Neuron (in vitro differentiated cells): ENCODE measurements at regions not wholly inside any gene's neighbourhood (a gene's known extent, or its start where the extent isn't known, plus 50 kb on each side); places are given as distances from the start of the nearest gene placed in this dataset.

ENCODE experiments used
- H2AFZ ChIP-seq: one replicate; pipeline ENCODE4 v1.6.1; 2013; ENCODE audit warnings: low read depth, mild to moderate bottlenecking, inconsistent platforms, low read length, moderate library complexity
- H3K27me3 ChIP-seq: one replicate; pipeline ENCODE4 v1.6.1; 2013; ENCODE audit warnings: low read length; ENCODE audit not compliant: insufficient read depth
- H3K36me3 ChIP-seq: one replicate; pipeline ENCODE4 v1.6.1; 2013; ENCODE audit warnings: low read length; ENCODE audit not compliant: insufficient read depth
- H3K4me1 ChIP-seq: one replicate; pipeline ENCODE4 v1.6.1; 2013; ENCODE audit warnings: low read length; ENCODE audit not compliant: insufficient read depth
- H3K4me3 ChIP-seq: 2 replicates; pipeline ENCODE4 v1.5.1; 2013; ENCODE audit warnings: mild to moderate bottlenecking, low read length, moderate library complexity
- H3K9me3 ChIP-seq: one replicate; pipeline ENCODE4 v1.6.1; 2013; ENCODE audit warnings: low read length

GRCh38 chr9:108550106-108550505 lies 305.7 kb downstream of the ACTL7B start:
- Histone ChIP-seq H2AFZ (no peak overlapping the region), H3K4me3 (no peak overlapping the region), H3K4me1 (no peaks in the 10 kb centered on the region), H3K9me3 (no peaks in the 10 kb centered on the region), H3K27me3 (no peaks in the 10 kb centered on the region), H3K36me3 (no peaks in the 10 kb centered on the region)

DNA sequence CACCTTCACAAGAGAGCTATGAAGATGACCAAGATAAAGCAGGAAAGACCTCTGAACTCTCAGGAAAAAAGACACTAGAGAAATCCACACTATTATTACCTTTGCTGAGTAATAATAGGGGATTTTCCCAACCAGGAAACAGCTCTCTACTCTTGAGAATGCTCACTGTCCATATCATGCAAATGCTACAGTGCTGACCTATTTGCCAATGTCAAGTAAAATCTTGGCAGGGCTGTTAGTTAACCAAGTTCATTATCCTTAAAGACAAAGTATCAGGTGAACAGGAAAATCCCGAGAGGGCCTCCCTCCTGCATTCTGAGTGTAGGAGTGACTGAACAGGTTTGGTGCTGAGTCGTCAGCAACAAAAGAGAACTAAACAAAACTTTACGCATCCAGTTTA lies 306.6 kb downstream of the ACTL7B start:
- Histone ChIP-seq H3K4me1 (no peaks in the 10 kb centered on the region), H2AFZ (no peak overlapping the region), H3K4me3 (no peak overlapping the region), H3K27me3 (no peaks in the 10 kb centered on the region), H3K9me3 (no peaks in the 10 kb centered on the region), H3K36me3 (no peaks in the 10 kb centered on the region)

GRCh38 chr9:108547411-108548135 lies 308.2 kb downstream of the ACTL7B start:
- Histone ChIP-seq H2AFZ (no peak overlapping the region), H3K36me3 (no peaks in the 10 kb centered on the region), H3K9me3 (no peaks in the 10 kb centered on the region), H3K4me1 (no peaks in the 10 kb centered on the region), H3K27me3 (no peaks in the 10 kb centered on the region), H3K4me3 (no peak overlapping the region)

GRCh38 chr9:108546215-108546614 lies 309.6 kb downstream of the ACTL7B start:
- Histone ChIP-seq H2AFZ (no peak overlapping the region), H3K9me3 (no peaks in the 10 kb centered on the region), H3K36me3 (no peaks in the 10 kb centered on the region), H3K4me3 (no peak overlapping the region), H3K27me3 (no peaks in the 10 kb centered on the region), H3K4me1 (no peaks in the 10 kb centered on the region)

GRCh38 chr9:108545436-108545835 lies 310.4 kb downstream of the ACTL7B start:
- Histone ChIP-seq H2AFZ (no peak overlapping the region), H3K4me1 (no peaks in the 10 kb centered on the region), H3K36me3 (no peaks in the 10 kb centered on the region), H3K9me3 (no peaks in the 10 kb centered on the region), H3K27me3 (no peaks in the 10 kb centered on the region), H3K4me3 (no peak overlapping the region)

DNA sequence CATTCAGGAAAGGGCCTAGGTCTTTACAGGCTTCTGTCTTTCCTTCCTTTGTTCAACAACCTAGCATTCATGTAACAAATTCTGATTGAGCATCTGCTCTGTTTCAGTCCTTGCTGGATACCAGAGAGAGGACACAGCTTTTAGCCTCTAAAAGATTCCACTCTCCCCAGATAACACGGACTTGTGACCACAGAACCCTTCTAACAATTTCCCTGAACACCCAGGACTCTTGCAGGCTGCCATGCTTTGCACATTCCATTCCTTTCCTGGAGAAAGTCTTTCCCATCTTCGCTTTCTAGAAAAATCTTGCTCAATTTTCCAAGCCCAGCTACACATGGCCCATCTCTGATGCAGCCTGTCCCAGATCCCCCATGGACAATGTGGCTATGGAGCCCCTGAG lies 310.9 kb downstream of the ACTL7B start:
- Histone ChIP-seq H3K36me3 (no peaks in the 10 kb centered on the region), H3K9me3 (no peaks in the 10 kb centered on the region), H3K4me1 (no peaks in the 10 kb centered on the region), H2AFZ (no peak overlapping the region), H3K4me3 (no peak overlapping the region), H3K27me3 (no peaks in the 10 kb centered on the region)

DNA sequence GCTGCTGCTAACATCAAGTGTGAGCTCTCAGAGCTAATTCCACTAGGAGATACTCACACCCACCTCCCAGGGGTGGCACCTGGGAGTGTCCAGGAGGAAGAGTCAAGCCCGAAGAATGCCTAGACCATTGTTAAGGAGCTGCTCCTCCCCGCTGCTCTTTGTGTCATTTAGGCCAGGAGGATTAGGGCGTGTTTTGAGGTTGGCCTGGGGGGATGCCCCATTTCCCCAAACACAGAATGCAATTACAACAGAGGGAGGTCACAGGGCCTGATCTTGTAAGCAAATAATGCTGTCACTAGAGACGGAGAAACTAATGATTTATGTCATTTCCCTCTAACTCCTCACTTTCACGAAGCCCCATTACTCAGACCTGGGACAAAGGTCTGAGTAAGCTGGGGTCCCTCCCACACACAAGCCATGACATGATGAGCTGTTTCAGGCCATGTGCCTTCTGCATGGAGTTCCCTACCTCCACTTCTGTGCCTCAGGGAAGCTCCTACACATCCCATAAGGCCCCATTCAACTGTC lies 312.5 kb downstream of the ACTL7B start:
- no peaks in the 10 kb centered on the region for H3K27me3 ChIP-seq
- H3K36me3 ChIP-seq = no peaks in the 10 kb centered on the region
- H3K9me3 ChIP-seq = no peaks in the 10 kb centered on the region
- no peak overlapping the region for H2AFZ ChIP-seq
- no peaks in the 10 kb centered on the region for H3K4me1 ChIP-seq
- H3K4me3 ChIP-seq = no peak overlapping the region

- Histone ChIP-seq H3K9me3 (no peaks in the 10 kb centered on the region), H2AFZ (no peak overlapping the region), H3K4me1 (no peaks in the 10 kb centered on the region), H3K36me3 (no peaks in the 10 kb centered on the region), H3K4me3 (no peak overlapping the region), H3K27me3 (no peaks in the 10 kb centered on the region)
Measured at GRCh38 chr9:108537756-108538155, 318.0 kb downstream of the ACTL7B start.

DNA sequence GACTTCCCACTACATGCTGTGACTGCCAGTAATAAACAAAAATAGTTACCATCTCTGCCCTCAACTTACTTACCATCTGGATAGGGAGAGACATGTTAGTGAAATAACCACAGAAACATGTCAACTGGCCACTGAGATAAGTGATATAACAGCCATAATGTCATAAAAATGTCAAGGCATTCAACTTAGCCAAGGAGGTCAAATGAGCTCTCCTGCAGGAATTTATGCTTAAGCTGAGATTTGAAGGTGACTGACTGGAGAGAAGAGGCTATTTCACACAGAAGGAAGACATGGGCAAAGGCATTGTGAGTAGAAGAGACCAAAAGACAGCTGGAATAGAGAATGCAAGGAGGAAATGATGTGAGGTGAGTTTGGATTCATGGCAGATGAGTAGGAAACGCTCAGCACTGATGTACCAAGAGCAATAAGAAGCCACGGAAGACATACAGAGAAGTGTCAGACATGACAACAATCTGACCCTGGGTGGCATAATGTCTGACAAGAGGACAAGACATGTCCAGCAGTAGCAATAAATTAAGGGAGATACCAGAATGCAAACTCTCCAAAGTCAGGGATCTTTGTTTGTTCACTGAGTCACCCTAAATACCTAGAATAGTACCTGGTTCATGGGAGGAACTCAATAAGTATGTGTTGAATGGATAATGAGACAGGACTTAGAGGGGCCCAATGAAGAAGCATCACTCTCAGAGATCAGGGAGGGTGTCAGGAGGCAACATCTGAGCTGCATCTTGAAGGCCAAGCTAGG lies 318.8 kb downstream of the ACTL7B start:
- Histone ChIP-seq H3K27me3 (no peaks in the 10 kb centered on the region), H3K36me3 (no peaks in the 10 kb centered on the region), H2AFZ (no peak overlapping the region), H3K9me3 (no peaks in the 10 kb centered on the region), H3K4me3 (no peak overlapping the region), H3K4me1 (no peaks in the 10 kb centered on the region)

- no peaks in the 10 kb centered on the region for H3K9me3 ChIP-seq
- no peak overlapping the region for H3K4me3 ChIP-seq
- H3K36me3 ChIP-seq = no peaks in the 10 kb centered on the region
- no peak overlapping the region for H2AFZ ChIP-seq
- no peaks in the 10 kb centered on the region for H3K4me1 ChIP-seq
- no peaks in the 10 kb centered on the region for H3K27me3 ChIP-seq
Measured at GRCh38 chr9:108535526-108535925, 320.3 kb downstream of the ACTL7B start.

GRCh38 chr9:108534741-108535140 lies 321.0 kb downstream of the ACTL7B start:
- Histone ChIP-seq H3K4me3 (no peak overlapping the region), H3K36me3 (no peaks in the 10 kb centered on the region), H3K4me1 (no peaks in the 10 kb centered on the region), H3K9me3 (no peaks in the 10 kb centered on the region), H2AFZ (no peak overlapping the region), H3K27me3 (no peaks in the 10 kb centered on the region)

DNA sequence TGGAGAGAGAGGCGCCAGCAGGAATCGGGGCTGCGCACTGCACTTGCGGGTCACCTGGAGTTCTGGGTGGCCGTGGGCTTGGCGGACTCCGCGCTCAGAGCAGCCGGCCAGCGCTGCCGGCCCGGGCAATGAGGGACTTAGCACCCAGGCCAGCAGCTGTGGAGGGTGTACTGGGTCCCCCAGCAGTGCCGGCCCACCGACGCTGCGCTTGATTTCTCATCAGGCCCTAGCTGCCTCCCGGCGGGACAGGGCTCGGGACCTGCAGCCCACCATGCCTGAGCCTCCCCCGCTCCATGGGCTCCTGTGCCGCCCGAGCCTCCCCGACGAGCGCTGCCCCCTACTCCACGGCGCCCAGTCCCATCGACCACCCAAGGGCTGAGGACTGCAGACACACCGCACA lies 325.6 kb downstream of the ACTL7B start:
- Histone ChIP-seq H3K27me3 (no peaks in the 10 kb centered on the region), H3K9me3 (no peaks in the 10 kb centered on the region), H3K4me1 (no peaks in the 10 kb centered on the region), H3K36me3 (no peaks in the 10 kb centered on the region), H2AFZ (no peak overlapping the region), H3K4me3 (no peak overlapping the region)

- no peaks in the 10 kb centered on the region for H3K27me3 ChIP-seq
- H2AFZ ChIP-seq = no peak overlapping the region
- no peak overlapping the region for H3K4me3 ChIP-seq
- no peaks in the 10 kb centered on the region for H3K4me1 ChIP-seq
- H3K9me3 ChIP-seq = no peaks in the 10 kb centered on the region
- H3K36me3 ChIP-seq = no peaks in the 10 kb centered on the region
Measured at GRCh38 chr9:108528231-108528630, 327.6 kb downstream of the ACTL7B start.
